Activated T-helper 17 cell treated with anti-CD3 and anti-CD28 coated beads, Interleukin-2, amount 50 U/mL, for 72 hours (primary cell): ENCODE measurements at regions not wholly inside any gene's neighbourhood (a gene's known extent, or its start where the extent isn't known, plus 50 kb on each side); places are given as distances from the start of the nearest gene placed in this dataset.

Experiments used
- ATAC-seq: fragments of 150-1000 bp; cut with Tn5 transposase; replicated peaks from 2 replicates; pipeline ENCODE4 v1.10.0; 2021; ENCODE audit warnings: mild to moderate bottlenecking, moderate library complexity
- H3K27ac Mint-ChIP-seq: one replicate; pipeline ENCODE4 v1.8.0; 2022; ENCODE audit warnings: mixed read lengths
- H3K27me3 Mint-ChIP-seq: one replicate; pipeline ENCODE4 v1.8.0; 2022; ENCODE audit warnings: mixed read lengths
- H3K36me3 Mint-ChIP-seq: one replicate; pipeline ENCODE4 v1.8.0; 2022; ENCODE audit warnings: low read depth, mild to moderate bottlenecking, mixed read lengths
- H3K4me1 Mint-ChIP-seq: one replicate; pipeline ENCODE4 v1.8.0; 2022; ENCODE audit warnings: mixed read lengths
- H3K4me3 Mint-ChIP-seq: one replicate; pipeline ENCODE4 v1.8.0; 2022; ENCODE audit warnings: mild to moderate bottlenecking, mixed read lengths
- H3K9me3 Mint-ChIP-seq: one replicate; pipeline ENCODE4 v1.8.0; 2022; ENCODE audit warnings: mixed read lengths

- Mint-ChIP-seq H3K27ac (peak overlapping the region; percentile 80), H3K4me3 (peak overlapping the region; percentile 35), H3K4me1 (peaks cover 23% of the 10 kb centered on the region), H3K27me3 (no peaks in the 10 kb centered on the region), H3K9me3 (peaks cover 8% of the 10 kb centered on the region), H3K36me3 (peaks cover 22% of the 10 kb centered on the region)
- ATAC-seq: peak; percentile 86
These were observed 208.9 kb downstream of the ZEB2 start for GRCh38 chr2:144310889-144311608.

GRCh38 chr2:144310484-144310883 is 209.4 kb downstream of the ZEB2 start:
- ATAC-seq: peak; percentile 77
- Mint-ChIP-seq H3K9me3 (peaks cover 8% of the 10 kb centered on the region), H3K36me3 (peaks cover 22% of the 10 kb centered on the region)

GRCh38 chr2:144307711-144308110 is 212.2 kb downstream of the ZEB2 start:
- Mint-ChIP-seq H3K4me3 (no peak overlapping the region), H3K27me3 (no peaks in the 10 kb centered on the region), H3K9me3 (peaks cover 6% of the 10 kb centered on the region), H3K27ac (no peak overlapping the region), H3K36me3 (peaks cover 13% of the 10 kb centered on the region), H3K4me1 (peaks cover 28% of the 10 kb centered on the region)
- ATAC-seq: no peak

More at GRCh38 chr2:144310484-144310883, 209.4 kb downstream of the ZEB2 start:
- Mint-ChIP-seq H3K27ac (peak overlapping the region; percentile 80), H3K4me1 (peaks cover 23% of the 10 kb centered on the region), H3K27me3 (no peaks in the 10 kb centered on the region), H3K4me3 (peak overlapping the region; percentile 35)

GRCh38 chr2:144304202-144304601 is 215.7 kb downstream of the ZEB2 start:
- H3K9me3 Mint-ChIP-seq: no peaks in the 10 kb centered on the region
- peaks cover 9% of the 10 kb centered on the region for H3K4me1 Mint-ChIP-seq
- H3K27ac Mint-ChIP-seq: peak overlapping the region; percentile 30
- H3K4me3 Mint-ChIP-seq: peak overlapping the region; percentile 3
- peak; percentile 63 for ATAC-seq
- no peaks in the 10 kb centered on the region for H3K27me3 Mint-ChIP-seq
- H3K36me3 Mint-ChIP-seq: peaks cover 8% of the 10 kb centered on the region

GRCh38 chr2:144300632-144301031 is 219.3 kb downstream of the ZEB2 start:
- Mint-ChIP-seq H3K27me3 (no peaks in the 10 kb centered on the region), H3K36me3 (no peaks in the 10 kb centered on the region), H3K9me3 (no peaks in the 10 kb centered on the region), H3K27ac (no peak overlapping the region), H3K4me3 (no peak overlapping the region), H3K4me1 (peaks cover 9% of the 10 kb centered on the region)
- no peak for ATAC-seq

- Mint-ChIP-seq H3K9me3 (no peaks in the 10 kb centered on the region), H3K4me3 (no peak overlapping the region), H3K27ac (peak overlapping the region; percentile 6), H3K27me3 (no peaks in the 10 kb centered on the region), H3K36me3 (no peaks in the 10 kb centered on the region), H3K4me1 (peaks cover 9% of the 10 kb centered on the region)
- ATAC-seq: no peak
These were observed 229.6 kb downstream of the ZEB2 start for GRCh38 chr2:144290276-144290675.

GRCh38 chr2:144288438-144288837 is 231.5 kb downstream of the ZEB2 start:
- Mint-ChIP-seq H3K27me3 (no peaks in the 10 kb centered on the region), H3K4me3 (no peak overlapping the region), H3K4me1 (peaks cover 9% of the 10 kb centered on the region)

GRCh38 chr2:144285324-144285723 is 234.6 kb downstream of the ZEB2 start:
- Mint-ChIP-seq H3K4me3 (no peak overlapping the region), H3K27ac (no peak overlapping the region), H3K36me3 (no peaks in the 10 kb centered on the region), H3K4me1 (peaks cover 4% of the 10 kb centered on the region), H3K27me3 (no peaks in the 10 kb centered on the region), H3K9me3 (no peaks in the 10 kb centered on the region)
- ATAC-seq: no peak

More at GRCh38 chr2:144288438-144288837, 231.5 kb downstream of the ZEB2 start:
- no peak for ATAC-seq
- Mint-ChIP-seq H3K9me3 (no peaks in the 10 kb centered on the region), H3K27ac (no peak overlapping the region), H3K36me3 (no peaks in the 10 kb centered on the region)

- H3K9me3 Mint-ChIP-seq: no peaks in the 10 kb centered on the region
- no peak overlapping the region for H3K4me3 Mint-ChIP-seq
- no peak overlapping the region for H3K27ac Mint-ChIP-seq
- peaks cover 5% of the 10 kb centered on the region for H3K4me1 Mint-ChIP-seq
- no peaks in the 10 kb centered on the region for H3K27me3 Mint-ChIP-seq
- no peak for ATAC-seq
- H3K36me3 Mint-ChIP-seq: no peaks in the 10 kb centered on the region
These were observed 238.4 kb downstream of the ZEB2 start for GRCh38 chr2:144281476-144281875.

- Mint-ChIP-seq H3K9me3 (no peaks in the 10 kb centered on the region), H3K36me3 (no peaks in the 10 kb centered on the region), H3K27me3 (no peaks in the 10 kb centered on the region), H3K4me3 (no peak overlapping the region), H3K4me1 (peaks cover 5% of the 10 kb centered on the region), H3K27ac (no peak overlapping the region)
- no peak for ATAC-seq
These were observed 239.9 kb downstream of the ZEB2 start for GRCh38 chr2:144280009-144280408.

GRCh38 chr2:144279165-144279564 is 240.8 kb downstream of the ZEB2 start:
- peaks cover 5% of the 10 kb centered on the region for H3K4me1 Mint-ChIP-seq
- H3K27me3 Mint-ChIP-seq: no peaks in the 10 kb centered on the region
- no peaks in the 10 kb centered on the region for H3K9me3 Mint-ChIP-seq
- H3K36me3 Mint-ChIP-seq: no peaks in the 10 kb centered on the region
- ATAC-seq: no peak
- H3K4me3 Mint-ChIP-seq: no peak overlapping the region
- no peak overlapping the region for H3K27ac Mint-ChIP-seq

GRCh38 chr2:144277622-144278354 is 242.1 kb downstream of the ZEB2 start:
- H3K27me3 Mint-ChIP-seq: no peaks in the 10 kb centered on the region
- ATAC-seq: no peak

GRCh38 chr2:144275340-144275739 is 244.6 kb downstream of the ZEB2 start:
- H3K27me3 Mint-ChIP-seq: no peaks in the 10 kb centered on the region
- H3K4me3 Mint-ChIP-seq: no peak overlapping the region
- no peaks in the 10 kb centered on the region for H3K9me3 Mint-ChIP-seq
- ATAC-seq: no peak
- no peak overlapping the region for H3K27ac Mint-ChIP-seq
- H3K4me1 Mint-ChIP-seq: peaks cover 5% of the 10 kb centered on the region
- H3K36me3 Mint-ChIP-seq: no peaks in the 10 kb centered on the region

More at GRCh38 chr2:144277622-144278354, 242.1 kb downstream of the ZEB2 start:
- H3K4me3 Mint-ChIP-seq: no peak overlapping the region
- no peaks in the 10 kb centered on the region for H3K36me3 Mint-ChIP-seq
- no peaks in the 10 kb centered on the region for H3K9me3 Mint-ChIP-seq
- H3K4me1 Mint-ChIP-seq: peaks cover 5% of the 10 kb centered on the region
- no peak overlapping the region for H3K27ac Mint-ChIP-seq

GRCh38 chr2:144274131-144274530 is 245.8 kb downstream of the ZEB2 start:
- no peak for ATAC-seq

GRCh38 chr2:144270951-144271350 is 249.0 kb downstream of the ZEB2 start:
- Mint-ChIP-seq H3K9me3 (no peaks in the 10 kb centered on the region), H3K4me1 (peaks cover 20% of the 10 kb centered on the region), H3K36me3 (no peaks in the 10 kb centered on the region), H3K27me3 (no peaks in the 10 kb centered on the region), H3K27ac (no peak overlapping the region), H3K4me3 (no peak overlapping the region)
- ATAC-seq: no peak

More at GRCh38 chr2:144274131-144274530, 245.8 kb downstream of the ZEB2 start:
- no peak overlapping the region for H3K27ac Mint-ChIP-seq
- H3K36me3 Mint-ChIP-seq: no peaks in the 10 kb centered on the region
- H3K4me3 Mint-ChIP-seq: no peak overlapping the region
- no peaks in the 10 kb centered on the region for H3K9me3 Mint-ChIP-seq
- H3K27me3 Mint-ChIP-seq: no peaks in the 10 kb centered on the region
- H3K4me1 Mint-ChIP-seq: peaks cover 5% of the 10 kb centered on the region
